IgD-negative memory B cell (primary cell): ENCODE measurements at regions not wholly inside any gene's neighbourhood (a gene's known extent, or its start where the extent isn't known, plus 50 kb on each side); places are given as distances from the start of the nearest gene placed in this dataset.

Source experiments
- H3K27ac Mint-ChIP-seq, 3 donors: one replicate each; pipeline ENCODE4 v1.8.0; 2020 to 2022; ENCODE audit warnings: mild to moderate bottlenecking in 3 of 3, mixed read lengths in 3 of 3, moderate library complexity in 1 of 3
- H3K27me3 Mint-ChIP-seq: one replicate; pipeline ENCODE4 v1.8.0; 2021; ENCODE audit warnings: mixed read lengths
- H3K36me3 Mint-ChIP-seq: one replicate; pipeline ENCODE4 v1.8.0; 2020; ENCODE audit warnings: mild to moderate bottlenecking, mixed read lengths
- H3K4me1 Mint-ChIP-seq, 3 donors: one replicate each; pipeline ENCODE4 v1.8.0; 2020 to 2022; ENCODE audit warnings: mixed read lengths in 3 of 3, mild to moderate bottlenecking in 1 of 3
- H3K4me3 Mint-ChIP-seq, 4 donors: one replicate each; pipeline ENCODE4 v1.8.0; 2020 to 2022; ENCODE audit warnings: mild to moderate bottlenecking in 4 of 4, mixed read lengths in 4 of 4, moderate library complexity in 3 of 4
- H3K9me3 Mint-ChIP-seq, 3 donors: one replicate each; pipeline ENCODE4 v1.8.0; 2020 to 2021; ENCODE audit warnings: mixed read lengths in 3 of 3, mild to moderate bottlenecking in 1 of 3

GRCh38 chr3:130626049-130626448 is 109.1 kb downstream of the COL6A6 start:
- Mint-ChIP-seq H3K36me3 (no peaks in the 10 kb centered on the region), H3K4me1 (no peaks in the 10 kb centered on the region), H3K27ac (no peak overlapping the region), H3K27me3 (peaks cover 4% of the 10 kb centered on the region), H3K9me3 (peaks cover 0 to 5% (median 0%) of the 10 kb centered on the region in 3 donors), H3K4me3 (no peak overlapping the region)

GRCh38 chr3:130627143-130627855 is 110.3 kb downstream of the COL6A6 start:
- H3K27ac Mint-ChIP-seq = no peak overlapping the region
- H3K27me3 Mint-ChIP-seq = peaks cover 4% of the 10 kb centered on the region
- no peak overlapping the region for H3K4me3 Mint-ChIP-seq
- peaks cover 0 to 5% (median 0%) of the 10 kb centered on the region in 3 donors for H3K9me3 Mint-ChIP-seq
- H3K4me1 Mint-ChIP-seq = no peaks in the 10 kb centered on the region
- no peaks in the 10 kb centered on the region for H3K36me3 Mint-ChIP-seq

GRCh38 chr3:130627882-130628281 is 110.9 kb downstream of the COL6A6 start:
- no peak overlapping the region for H3K27ac Mint-ChIP-seq
- no peaks in the 10 kb centered on the region for H3K36me3 Mint-ChIP-seq
- H3K9me3 Mint-ChIP-seq = peaks cover 0 to 5% (median 0%) of the 10 kb centered on the region in 3 donors
- H3K27me3 Mint-ChIP-seq = peaks cover 4% of the 10 kb centered on the region
- no peaks in the 10 kb centered on the region for H3K4me1 Mint-ChIP-seq
- no peak overlapping the region for H3K4me3 Mint-ChIP-seq
